ENCODE measurements at regions not wholly inside any gene's neighbourhood (a gene's known extent, or its start where the extent isn't known, plus 50 kb on each side); places are given as distances from the start of the nearest gene placed in this dataset.

GRCh38 chr2:52939250-52939649, 828.4 kb upstream of the CHAC2 start:
- TF ChIP-seq CTCF (IDR thresholded peaks at IDR 0.05; ENCODE audit: borderline replicate concordance, control extremely low read depth, extremely low read depth, insufficient read depth, missing control alignments), result no peak
- no peak for DNase-seq (ENCODE audit: low spot score)
- in situ Hi-C loops (cut with MboI; ENCODE audit: low sequenced_read_pairs, unreplicated experiment), result no loop called here

GRCh38 chr2:52936029-52936428, 831.6 kb upstream of the CHAC2 start:
- no peak for DNase-seq (ENCODE audit: low spot score)
- in situ Hi-C loops (cut with MboI; ENCODE audit: low sequenced_read_pairs, unreplicated experiment), result no loop called here

GRCh38 chr2:52934920-52935640, 832.5 kb upstream of the CHAC2 start:
- in situ Hi-C loops (cut with MboI; ENCODE audit: low sequenced_read_pairs, unreplicated experiment), result no loop called here
- TF ChIP-seq CTCF (IDR thresholded peaks at IDR 0.05; ENCODE audit: borderline replicate concordance, control extremely low read depth, extremely low read depth, insufficient read depth, missing control alignments), result no peak

More at GRCh38 chr2:52936029-52936428, 831.6 kb upstream of the CHAC2 start:
- no peak for TF ChIP-seq CTCF (IDR thresholded peaks at IDR 0.05; ENCODE audit: borderline replicate concordance, control extremely low read depth, extremely low read depth, insufficient read depth, missing control alignments)

GRCh38 chr2:52934323-52934898, 833.2 kb upstream of the CHAC2 start:
- DNase-seq (ENCODE audit: low spot score), result no peak
- in situ Hi-C loops (cut with MboI; ENCODE audit: low sequenced_read_pairs, unreplicated experiment), result no loop called here
- TF ChIP-seq CTCF (IDR thresholded peaks at IDR 0.05; ENCODE audit: borderline replicate concordance, control extremely low read depth, extremely low read depth, insufficient read depth, missing control alignments), result no peak

More at GRCh38 chr2:52934920-52935640, 832.5 kb upstream of the CHAC2 start:
- no peak for DNase-seq (ENCODE audit: low spot score)

GRCh38 chr2:52933878-52934277, 833.7 kb upstream of the CHAC2 start:
- no peak for DNase-seq (ENCODE audit: low spot score)
- no peak for TF ChIP-seq CTCF (IDR thresholded peaks at IDR 0.05; ENCODE audit: borderline replicate concordance, control extremely low read depth, extremely low read depth, insufficient read depth, missing control alignments)
- in situ Hi-C loops (cut with MboI; ENCODE audit: low sequenced_read_pairs, unreplicated experiment), result no loop called here

- no peak for DNase-seq (ENCODE audit: low spot score)
- no peak for TF ChIP-seq CTCF (IDR thresholded peaks at IDR 0.05; ENCODE audit: borderline replicate concordance, control extremely low read depth, extremely low read depth, insufficient read depth, missing control alignments)
- in situ Hi-C loops (cut with MboI; ENCODE audit: low sequenced_read_pairs, unreplicated experiment), result no loop called here
These were observed 835.9 kb upstream of the CHAC2 start for GRCh38 chr2:52931660-52932059.
